Immature natural killer cell (primary cell): ENCODE measurements at regions not wholly inside any gene's neighbourhood (a gene's known extent, or its start where the extent isn't known, plus 50 kb on each side); places are given as distances from the start of the nearest gene placed in this dataset.

Experiments
- DNase-seq, 3 donors: peaks; one replicate each; pipeline ENCODE4 v3.0.0; 2022; ENCODE audit warnings: mixed read lengths in 1 of 3
- H3K27ac Mint-ChIP-seq, 6 donors: one replicate each; pipeline ENCODE4 v1.8.0; 2020; ENCODE audit warnings: mixed read lengths in 6 of 6, mild to moderate bottlenecking in 5 of 6, inconsistent platforms in 4 of 6, moderate library complexity in 3 of 6
- H3K27me3 Mint-ChIP-seq, 3 donors: one replicate each; pipeline ENCODE4 v1.8.0; 2020 to 2021; ENCODE audit warnings: low read depth in 3 of 3, mild to moderate bottlenecking in 3 of 3, mixed read lengths in 3 of 3, moderate library complexity in 3 of 3, inconsistent platforms in 1 of 3
- H3K36me3 Mint-ChIP-seq, 3 donors: one replicate each; pipeline ENCODE4 v1.8.0; 2020; ENCODE audit warnings: mixed read lengths in 3 of 3, inconsistent platforms in 2 of 3, mild to moderate bottlenecking in 2 of 3
- H3K4me1 Mint-ChIP-seq, 2 donors: one replicate each; pipeline ENCODE4 v1.8.0; 2020; ENCODE audit warnings: inconsistent platforms in 2 of 2, mild to moderate bottlenecking in 2 of 2, mixed read lengths in 2 of 2, moderate library complexity in 1 of 2
- H3K4me3 Mint-ChIP-seq, 5 donors: one replicate each; pipeline ENCODE4 v1.8.0; 2020; ENCODE audit warnings: mild to moderate bottlenecking in 5 of 5, mixed read lengths in 5 of 5, inconsistent platforms in 3 of 5, moderate library complexity in 3 of 5
- H3K9me3 Mint-ChIP-seq, 6 donors: one replicate each; pipeline ENCODE4 v1.8.0; 2020; ENCODE audit warnings: mild to moderate bottlenecking in 6 of 6, mixed read lengths in 6 of 6, inconsistent platforms in 4 of 6, moderate library complexity in 3 of 6

DNA sequence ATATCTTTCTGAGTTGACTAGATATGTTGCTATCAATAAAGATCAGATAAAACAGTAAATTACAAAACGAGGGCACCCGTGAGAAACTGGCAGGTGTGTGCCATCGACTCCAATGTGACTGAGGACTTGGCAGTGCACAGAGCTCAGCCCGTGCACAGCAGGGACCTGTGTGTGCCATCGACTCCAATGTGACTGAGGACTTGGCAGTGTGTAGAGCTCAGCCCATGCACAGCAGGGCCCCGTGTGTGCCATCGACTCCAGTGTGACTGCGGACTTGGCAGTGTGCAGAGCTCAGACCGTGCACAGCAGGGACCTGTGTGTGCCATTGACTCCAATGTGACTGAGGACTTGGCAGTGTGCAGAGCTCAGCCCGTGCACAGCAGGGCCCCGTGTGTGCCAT is 347.2 kb upstream of the B3GAT1 start:
- H3K36me3 Mint-ChIP-seq: no peaks in the 10 kb centered on the region
- H3K9me3 Mint-ChIP-seq: no peaks in the 10 kb centered on the region
- no peaks in the 10 kb centered on the region for H3K4me1 Mint-ChIP-seq
- DNase-seq: no peak
- peaks cover 4 to 7% (median 6%) of the 10 kb centered on the region in 3 donors for H3K27me3 Mint-ChIP-seq
- no peak overlapping the region for H3K27ac Mint-ChIP-seq
- no peak overlapping the region for H3K4me3 Mint-ChIP-seq

DNA sequence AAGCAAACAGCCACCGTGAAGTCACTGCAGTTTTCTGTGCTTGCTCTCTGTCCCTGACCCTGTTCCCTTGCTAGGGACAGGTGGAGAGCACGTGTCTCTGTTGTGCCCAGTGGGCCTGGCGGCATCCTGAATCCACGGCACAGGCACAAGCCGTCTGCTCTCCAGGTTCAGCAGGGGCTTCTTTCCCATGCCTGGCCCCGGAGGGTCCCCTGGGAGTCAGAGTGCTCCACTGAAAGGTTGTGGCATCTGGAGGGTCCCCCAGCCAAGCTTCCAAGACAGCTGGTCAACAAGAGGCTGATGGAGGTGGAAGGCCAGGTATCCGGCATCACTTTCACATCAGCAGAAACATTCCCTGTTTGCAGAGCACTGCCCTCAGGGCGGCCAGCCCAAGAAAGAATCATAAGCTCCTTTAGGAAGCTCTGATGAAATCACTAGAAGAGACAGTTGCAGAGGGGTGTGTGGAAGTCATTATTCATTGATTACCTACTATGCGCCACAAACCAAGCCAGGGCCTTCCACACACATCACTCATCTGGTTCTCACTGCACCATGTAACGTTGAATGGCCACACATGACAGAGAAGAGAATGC is 346.4 kb upstream of the B3GAT1 start:
- Mint-ChIP-seq H3K27me3 (peaks cover 5 to 7% (median 7%) of the 10 kb centered on the region in 3 donors), H3K27ac (no peak overlapping the region), H3K4me1 (no peaks in the 10 kb centered on the region), H3K36me3 (no peaks in the 10 kb centered on the region), H3K9me3 (no peaks in the 10 kb centered on the region), H3K4me3 (no peak overlapping the region)
- DNase-seq: no peak

DNA sequence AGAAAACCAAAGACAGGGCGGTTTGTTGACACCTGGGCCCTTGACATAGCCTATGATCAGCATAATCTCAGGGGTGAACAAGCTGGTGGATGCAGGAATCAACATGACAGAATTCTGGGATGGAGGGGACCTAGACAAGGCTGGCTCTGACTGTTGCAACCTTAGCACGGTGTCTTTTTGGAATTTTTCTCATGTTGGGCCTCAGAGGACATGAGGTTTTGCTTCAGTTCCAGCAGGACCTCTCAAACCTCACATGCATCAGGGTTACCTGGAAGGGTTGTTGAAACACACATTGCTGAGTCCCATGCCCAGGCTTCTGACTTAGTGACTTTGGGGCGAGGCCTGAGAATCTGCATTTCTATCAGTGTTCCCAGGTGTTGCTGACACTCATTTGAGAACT is 345.6 kb upstream of the B3GAT1 start:
- H3K9me3 Mint-ChIP-seq: no peaks in the 10 kb centered on the region
- peaks cover 4 to 7% (median 7%) of the 10 kb centered on the region in 3 donors for H3K27me3 Mint-ChIP-seq
- no peak overlapping the region for H3K27ac Mint-ChIP-seq
- no peaks in the 10 kb centered on the region for H3K4me1 Mint-ChIP-seq
- no peak overlapping the region for H3K4me3 Mint-ChIP-seq
- H3K36me3 Mint-ChIP-seq: no peaks in the 10 kb centered on the region
- no peak for DNase-seq

DNA sequence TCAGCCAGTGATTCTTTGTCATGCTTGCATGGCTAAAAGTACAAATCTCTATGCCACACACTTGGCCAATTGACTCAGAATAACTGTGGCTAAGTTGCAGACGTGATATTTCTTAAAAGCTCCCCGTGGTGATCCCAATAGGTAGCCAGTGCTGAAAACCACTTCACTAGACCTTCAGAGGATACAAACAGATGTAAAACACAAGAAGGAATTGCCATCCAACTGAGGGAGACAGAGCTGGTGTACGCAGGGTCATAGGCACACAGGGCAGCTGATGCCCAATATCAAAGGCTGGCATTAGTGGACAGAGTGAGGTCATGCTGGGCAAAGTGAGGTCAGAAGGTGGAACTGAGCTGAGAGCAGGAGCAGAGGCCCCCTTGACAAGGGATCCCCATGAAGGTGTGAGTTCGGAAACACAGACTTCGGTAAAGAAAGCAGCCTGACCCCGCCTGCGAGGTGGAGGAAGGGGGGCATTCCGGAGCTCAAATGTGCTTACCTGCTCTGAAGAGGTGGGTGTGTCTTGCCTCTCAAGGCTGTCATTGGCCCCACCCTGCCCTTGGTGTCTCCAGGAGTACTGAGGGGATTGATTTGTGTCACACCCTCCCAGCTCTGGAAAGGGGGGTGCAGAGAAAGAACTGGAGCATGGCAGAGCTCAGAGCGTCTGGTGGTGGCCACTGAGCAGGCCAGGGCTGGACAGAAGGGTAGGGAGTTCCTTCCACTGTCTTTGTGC is 344.9 kb upstream of the B3GAT1 start:
- no peaks in the 10 kb centered on the region for H3K36me3 Mint-ChIP-seq
- H3K27me3 Mint-ChIP-seq: peaks cover 4 to 7% (median 7%) of the 10 kb centered on the region in 3 donors
- no peak for DNase-seq
- no peak overlapping the region for H3K4me3 Mint-ChIP-seq
- no peaks in the 10 kb centered on the region for H3K9me3 Mint-ChIP-seq
- no peaks in the 10 kb centered on the region for H3K4me1 Mint-ChIP-seq
- no peak overlapping the region for H3K27ac Mint-ChIP-seq

DNA sequence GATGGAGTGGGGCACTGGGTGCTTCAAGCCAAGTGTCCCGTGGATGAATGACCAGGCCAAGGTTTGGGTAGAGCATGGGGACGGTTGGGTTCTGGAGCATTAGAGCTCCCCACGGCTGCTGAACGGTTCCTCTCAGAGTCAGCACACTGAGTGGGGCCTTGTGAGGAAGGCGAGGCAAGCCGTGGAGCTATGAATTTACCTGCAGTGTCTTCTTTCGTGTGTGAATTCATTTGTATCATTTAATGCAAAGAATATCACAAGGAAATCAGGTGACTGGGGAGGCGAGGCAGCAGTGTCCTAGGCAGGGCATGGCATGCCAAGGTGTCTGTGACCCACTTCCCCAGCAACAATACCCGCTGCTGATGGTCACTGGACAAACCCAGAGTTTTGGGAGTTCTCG is 343.5 kb upstream of the B3GAT1 start:
- no peak overlapping the region for H3K27ac Mint-ChIP-seq
- H3K4me3 Mint-ChIP-seq: no peak overlapping the region
- no peaks in the 10 kb centered on the region for H3K4me1 Mint-ChIP-seq
- H3K9me3 Mint-ChIP-seq: no peaks in the 10 kb centered on the region
- DNase-seq: no peak
- H3K27me3 Mint-ChIP-seq: peaks cover 1 to 11% (median 7%) of the 10 kb centered on the region in 3 donors
- H3K36me3 Mint-ChIP-seq: no peaks in the 10 kb centered on the region

DNA sequence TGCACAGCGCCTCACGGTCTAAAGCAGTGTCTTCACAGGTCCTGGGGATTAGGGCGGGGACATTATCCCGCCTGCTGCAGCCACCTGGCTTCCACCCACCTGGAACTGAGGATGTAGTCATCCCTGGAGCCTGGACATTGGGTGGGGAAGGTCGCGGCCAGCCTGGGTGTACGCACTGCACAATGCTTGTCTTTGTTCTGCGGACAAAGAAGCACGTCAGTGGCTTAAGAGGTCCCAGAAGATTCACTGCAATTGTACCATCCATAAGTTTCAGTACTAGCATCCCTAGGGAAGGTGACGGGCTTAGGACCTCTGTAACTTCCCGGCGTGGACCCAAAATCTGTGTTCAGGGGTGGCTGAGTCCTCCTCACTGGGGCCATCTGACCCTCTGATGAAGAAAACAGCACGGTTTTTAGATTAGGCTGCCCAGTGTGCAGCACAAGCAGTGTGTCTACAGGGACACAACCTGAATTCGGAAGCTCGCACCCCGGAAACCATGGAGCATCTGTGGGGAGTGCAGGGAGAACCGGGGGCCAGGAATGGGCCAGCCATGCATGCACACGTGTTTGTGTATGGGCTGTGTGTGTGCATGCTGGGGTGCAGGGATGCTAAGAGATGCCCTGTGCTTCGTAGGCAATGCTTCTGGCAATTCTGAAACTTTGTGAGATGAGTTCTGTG is 342.6 kb upstream of the B3GAT1 start:
- Mint-ChIP-seq H3K4me1 (no peaks in the 10 kb centered on the region), H3K36me3 (no peaks in the 10 kb centered on the region), H3K9me3 (no peaks in the 10 kb centered on the region), H3K27me3 (peaks cover 7 to 19% (median 7%) of the 10 kb centered on the region in 3 donors), H3K27ac (no peak overlapping the region), H3K4me3 (no peak overlapping the region)
- DNase-seq: no peak

DNA sequence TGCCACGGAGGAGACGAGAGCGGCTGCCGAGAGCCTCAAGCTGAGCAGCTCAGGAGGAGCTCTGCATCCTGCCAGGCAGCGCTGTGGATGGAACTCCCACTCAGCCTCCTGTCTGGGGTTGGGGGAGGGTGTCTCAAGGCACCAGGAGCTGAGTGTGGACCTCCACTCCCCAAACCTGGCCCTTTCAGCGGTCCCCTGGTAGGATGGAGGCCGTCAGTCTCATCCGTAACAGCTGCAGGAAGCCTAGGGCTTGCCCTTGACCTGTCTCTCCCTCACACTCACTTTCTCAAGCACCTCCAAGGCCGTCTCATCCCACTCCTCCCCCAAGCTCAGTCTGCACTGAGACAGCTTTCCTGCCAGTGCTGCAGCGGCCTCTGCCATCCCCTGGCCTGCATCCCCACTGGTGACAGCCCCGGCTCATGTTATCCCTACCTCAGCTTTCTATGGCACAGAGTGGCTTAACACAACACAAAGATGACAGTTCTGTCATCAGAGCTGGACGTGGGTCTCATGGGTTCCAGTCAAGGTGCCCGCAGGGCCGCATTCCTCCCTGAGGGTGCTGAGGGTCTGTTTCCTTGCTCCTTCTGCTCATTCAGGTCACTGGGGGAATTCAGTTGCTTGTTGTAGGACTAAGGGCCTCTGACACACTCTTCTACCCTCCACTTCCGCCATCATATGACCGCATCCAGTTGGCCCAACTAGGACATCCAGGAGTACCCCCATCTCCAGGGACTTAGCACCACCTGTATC is 341.9 kb upstream of the B3GAT1 start:
- no peak for DNase-seq
- Mint-ChIP-seq H3K4me1 (no peaks in the 10 kb centered on the region), H3K9me3 (no peaks in the 10 kb centered on the region), H3K27ac (no peak overlapping the region), H3K27me3 (peaks cover 7 to 26% (median 10%) of the 10 kb centered on the region in 3 donors), H3K36me3 (no peaks in the 10 kb centered on the region), H3K4me3 (no peak overlapping the region)

DNA sequence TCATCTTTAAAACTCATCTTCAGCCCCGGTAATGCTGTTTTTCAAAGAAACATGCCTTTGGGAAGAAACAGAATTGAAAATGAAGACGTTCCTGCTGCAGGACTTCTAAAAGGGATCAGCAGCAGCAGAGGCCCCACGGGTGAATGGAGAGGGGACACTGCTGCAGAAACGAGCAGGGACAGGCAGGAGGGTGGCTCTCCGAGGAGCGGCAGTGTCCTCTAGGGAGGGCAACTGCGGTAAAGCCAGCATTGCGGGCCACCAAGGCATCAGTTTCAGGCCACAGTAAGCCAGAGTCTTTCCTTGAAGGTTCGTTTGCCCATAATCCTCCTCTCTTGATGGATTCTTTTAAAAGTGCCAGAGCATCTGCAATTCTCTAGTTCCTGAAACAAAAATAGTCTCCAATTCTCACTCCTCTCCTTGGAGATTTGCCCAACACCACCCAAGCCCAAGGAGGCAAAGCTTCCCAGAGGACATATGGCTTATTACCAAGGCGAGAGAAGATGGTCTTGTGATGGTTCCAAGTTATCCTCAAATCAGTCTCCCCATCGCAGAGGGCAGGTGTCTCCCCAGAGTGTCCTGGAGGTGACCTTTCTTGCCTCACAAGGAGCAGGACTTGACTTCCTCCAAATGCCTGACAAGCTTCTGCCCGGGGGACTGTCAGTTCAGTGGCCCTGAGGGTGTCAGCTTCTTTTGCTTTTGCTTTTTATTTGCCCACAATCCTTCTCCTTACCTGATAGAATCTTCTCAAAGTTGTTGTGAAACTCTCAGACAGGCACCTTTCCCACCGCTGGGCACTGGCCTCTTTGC is 341.1 kb upstream of the B3GAT1 start:
- H3K36me3 Mint-ChIP-seq: no peaks in the 10 kb centered on the region
- no peaks in the 10 kb centered on the region for H3K9me3 Mint-ChIP-seq
- H3K27me3 Mint-ChIP-seq: peaks cover 7 to 30% (median 11%) of the 10 kb centered on the region in 3 donors
- DNase-seq: no peak
- no peak overlapping the region for H3K27ac Mint-ChIP-seq
- no peaks in the 10 kb centered on the region for H3K4me1 Mint-ChIP-seq
- H3K4me3 Mint-ChIP-seq: no peak overlapping the region

DNA sequence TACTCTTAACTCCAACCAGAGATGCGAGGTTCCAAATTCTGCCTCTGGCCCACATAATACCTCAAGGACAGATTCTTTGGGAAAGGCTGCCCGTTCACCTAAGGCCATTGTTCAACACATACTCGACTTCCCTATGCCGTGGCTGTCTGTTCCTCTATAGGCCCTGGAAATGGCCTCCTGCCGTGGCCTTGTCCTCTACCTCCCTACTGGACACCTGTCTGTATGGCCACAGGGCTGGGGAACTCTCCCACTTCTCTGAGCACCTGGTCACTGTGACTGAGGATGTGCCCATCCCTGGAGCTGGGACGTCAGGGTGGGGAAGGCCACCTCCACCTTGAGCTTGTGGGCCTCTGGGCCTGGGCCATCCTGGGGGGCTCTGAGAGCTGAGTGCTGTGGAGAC is 340.5 kb upstream of the B3GAT1 start:
- no peak for DNase-seq
- Mint-ChIP-seq H3K4me3 (no peak overlapping the region), H3K27ac (no peak overlapping the region), H3K9me3 (no peaks in the 10 kb centered on the region), H3K36me3 (no peaks in the 10 kb centered on the region), H3K4me1 (no peaks in the 10 kb centered on the region), H3K27me3 (peaks cover 7 to 31% (median 13%) of the 10 kb centered on the region in 3 donors)

DNA sequence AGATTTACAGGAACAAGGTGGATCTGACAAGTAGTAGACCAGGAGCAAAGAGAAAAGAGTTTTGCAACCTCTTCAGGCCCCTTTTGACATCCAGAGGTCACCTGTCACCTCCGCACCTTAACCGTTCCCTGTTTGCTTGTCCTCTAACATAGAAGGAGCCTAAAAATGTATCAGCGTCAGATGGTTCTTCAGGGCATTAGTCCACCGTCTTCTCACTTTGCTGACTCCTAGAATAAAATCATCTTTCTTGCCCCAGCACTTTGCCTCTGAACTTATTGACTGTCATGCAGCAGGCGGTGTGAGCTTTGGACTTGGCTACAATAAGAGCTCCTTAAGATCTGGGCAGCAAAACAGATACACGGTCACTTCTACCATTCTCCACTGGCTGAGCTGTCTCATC is 339.7 kb upstream of the B3GAT1 start:
- DNase-seq: no peak
- Mint-ChIP-seq H3K27me3 (peaks cover 10 to 33% (median 13%) of the 10 kb centered on the region in 3 donors), H3K4me3 (no peak overlapping the region), H3K27ac (no peak overlapping the region), H3K9me3 (no peaks in the 10 kb centered on the region), H3K36me3 (no peaks in the 10 kb centered on the region), H3K4me1 (no peaks in the 10 kb centered on the region)

DNA sequence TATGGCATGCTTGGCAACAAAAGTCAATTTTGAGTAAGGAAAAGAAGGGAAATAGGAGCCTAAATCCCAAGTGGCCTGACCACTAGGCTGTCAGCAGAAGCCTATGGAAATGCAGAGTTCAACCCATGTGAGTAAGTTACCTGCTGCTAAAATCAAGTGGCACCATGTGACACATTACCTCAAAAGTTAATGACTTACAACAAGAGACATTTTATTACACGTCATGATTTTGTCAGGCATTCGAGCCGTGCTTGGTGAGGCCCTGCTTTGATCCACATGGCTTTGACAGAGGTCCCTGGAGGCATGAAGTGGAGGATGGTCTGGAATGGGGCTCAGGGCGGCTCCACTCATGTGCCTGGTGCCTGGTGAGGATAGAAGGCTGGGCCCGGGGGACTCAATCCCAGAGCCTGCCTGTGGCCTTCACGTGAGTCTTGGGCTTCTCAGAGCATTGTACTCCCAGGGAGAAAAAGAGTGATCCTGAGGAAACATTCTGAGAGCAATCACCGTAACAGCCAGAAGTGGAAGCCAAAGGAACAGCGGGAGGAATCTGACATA is 339.1 kb upstream of the B3GAT1 start:
- Mint-ChIP-seq H3K27me3 (peaks cover 10 to 33% (median 13%) of the 10 kb centered on the region in 3 donors), H3K4me3 (no peak overlapping the region), H3K27ac (no peak overlapping the region), H3K9me3 (no peaks in the 10 kb centered on the region), H3K36me3 (no peaks in the 10 kb centered on the region), H3K4me1 (no peaks in the 10 kb centered on the region)
- DNase-seq: no peak

DNA sequence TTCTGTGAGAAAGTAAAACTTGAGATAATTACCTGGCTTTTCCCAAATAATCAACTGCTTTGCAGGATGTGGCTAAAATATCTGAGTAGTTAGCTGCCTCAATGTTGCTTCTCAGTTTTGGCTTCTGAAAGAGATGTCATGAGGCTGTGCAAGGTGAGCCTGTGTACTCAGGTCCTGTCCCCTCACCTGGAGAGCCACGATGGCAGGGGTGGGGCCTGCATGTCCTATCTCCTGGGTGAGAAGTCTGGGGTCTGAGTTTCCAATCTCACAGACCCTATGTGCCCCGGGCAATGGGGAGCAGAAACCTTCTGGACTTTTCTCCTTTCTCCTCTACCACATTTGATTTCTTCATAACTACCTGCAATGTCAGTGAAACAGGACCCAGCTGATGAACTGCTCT is 338.6 kb upstream of the B3GAT1 start:
- no peak overlapping the region for H3K27ac Mint-ChIP-seq
- no peaks in the 10 kb centered on the region for H3K4me1 Mint-ChIP-seq
- no peaks in the 10 kb centered on the region for H3K36me3 Mint-ChIP-seq
- no peaks in the 10 kb centered on the region for H3K9me3 Mint-ChIP-seq
- no peak for DNase-seq
- no peak overlapping the region for H3K4me3 Mint-ChIP-seq
- peaks cover 10 to 31% (median 13%) of the 10 kb centered on the region in 3 donors for H3K27me3 Mint-ChIP-seq
